A549 (cell line): ENCODE measurements at regions not wholly inside any gene's neighbourhood (a gene's known extent, or its start where the extent isn't known, plus 50 kb on each side); places are given as distances from the start of the nearest gene placed in this dataset.

ENCODE experiments used
- ATAC-seq, 2 experiments: fragments of 200-7000 bp in 1 of 2; fragments of >200 bp in 1 of 2; cut with Nextera tagmentation in 1 of 2; cut with Tn5 transposase in 1 of 2; 3 replicates each; pipeline versions ENCODE4 v1.8.0 to v1.9.1; 2018 to 2020; ENCODE audit warnings: mild to moderate bottlenecking in 1 of 2, moderate library complexity in 1 of 2
- CTCF ChIA-PET: fragments of 300-600 bp; sonication (Branson Sonifier 250); formaldehyde crosslinking; extraction: SDS; loops from one replicate; lab custom pipeline; 2021; ENCODE audit warnings: antibody characterized with exemption, inconsistent platforms; lab: Yijun Ruan, JAX
- POLR2A ChIA-PET: fragments of 350-600 bp; formaldehyde crosslinking; extraction: SDS; loops from one replicate; lab custom pipeline; 2021; ENCODE audit warnings: antibody characterized with exemption, inconsistent platforms; lab: Yijun Ruan, JAX
- DNase-seq, 2 experiments: peaks; one replicate each; pipeline versions ENCODE4 v3.0.0 to v3.0.0-alpha.2; 2011 to 2016; ENCODE audit warnings: low read depth in 1 of 2, low spot score in 1 of 2
- FAIRE-seq: peaks from 2 replicates; lab custom pipeline; 2011; peaks lifted over from hg19 to GRCh38; lab: Jason Lieb, UNC
- H3K27ac ChIP-seq, 2 experiments: fragments of >200 bp; sonication (Bioruptor Twin); formaldehyde crosslinking; 3 replicates each; pipeline ENCODE4 v1.5.1; 2016 to 2017
- H3K4me1 ChIP-seq: fragments of >200 bp; sonication (Bioruptor Twin); formaldehyde crosslinking; 3 replicates; pipeline ENCODE4 v1.6.1; 2016
- H3K4me2 ChIP-seq: fragments of >200 bp; sonication (Bioruptor Twin); formaldehyde crosslinking; 3 replicates; pipeline ENCODE4 v1.6.1; 2016
- H3K4me3 ChIP-seq: fragments of >200 bp; sonication (Bioruptor Twin); formaldehyde crosslinking; 3 replicates; pipeline ENCODE4 v1.5.1; 2016
- H3K9me3 ChIP-seq: fragments of >200 bp; sonication (Bioruptor Twin); formaldehyde crosslinking; 3 replicates; pipeline ENCODE4 v1.6.1; 2016
- CBX8 ChIP-seq: fragments of 200-600 bp; sonication (generic); IDR thresholded peaks from 2 replicates; pipeline ENCODE4 v1.6.1; 2016
- FOSB ChIP-seq: fragments of 250-450 bp; sonication (Bioruptor Pico); IDR thresholded peaks from 2 replicates; pipeline ENCODE4 v1.5.0; 2020; ENCODE audit warnings: mild to moderate bottlenecking, moderate library complexity
- GATA3 ChIP-seq: IDR thresholded peaks from 2 replicates; pipeline ENCODE4 v1.6.1; 2012; ENCODE audit warnings: borderline replicate concordance
- HEYL ChIP-seq: fragments of 250-450 bp; sonication (Bioruptor Pico); IDR thresholded peaks from 2 replicates; pipeline ENCODE4 v1.8.0; 2021; ENCODE audit warnings: mild to moderate bottlenecking, moderate library complexity
- HOXB5 ChIP-seq: fragments of 250-450 bp; sonication (Bioruptor Pico); IDR thresholded peaks from 2 replicates; pipeline ENCODE4 v1.5.0; 2020; ENCODE audit warnings: mild to moderate bottlenecking, moderate library complexity
- MAFK ChIP-seq: fragments of 450-650 bp; IDR thresholded peaks from 2 replicates; pipeline ENCODE4 v1.6.1; 2014; ENCODE audit not compliant: partially characterized antibody
- NFE2L2 ChIP-seq: fragments of 150-350 bp; conservative IDR thresholded peaks from 2 replicates; pipeline ENCODE4 v1.6.1; 2014; ENCODE audit warnings: low read length
- NR3C1 ChIP-seq: fragments of >200 bp; sonication (Bioruptor Twin); formaldehyde crosslinking; IDR thresholded peaks from 3 replicates; pipeline ENCODE4 v1.6.1; 2017
- PHF8 ChIP-seq: fragments of 200-600 bp; sonication (generic); IDR thresholded peaks from 2 replicates; pipeline ENCODE4 v1.6.1; 2016; ENCODE audit warnings: low read depth, mild to moderate bottlenecking, antibody characterized with exemption, moderate library complexity, borderline replicate concordance
- POLR2A ChIP-seq: IDR thresholded peaks from 2 replicates; pipeline ENCODE4 v1.6.1; 2012; ENCODE audit warnings: mild to moderate bottlenecking, low read length
- RARB ChIP-seq: fragments of 250-450 bp; sonication (Bioruptor Pico); IDR thresholded peaks from 2 replicates; pipeline ENCODE4 v1.8.0; 2021; ENCODE audit warnings: mild to moderate bottlenecking, moderate library complexity
- ZC3H11A ChIP-seq: fragments of 450-650 bp; IDR thresholded peaks from 2 replicates; pipeline ENCODE4 v1.6.1; 2014; ENCODE audit warnings: antibody characterized with exemption, mild to moderate bottlenecking
- ZFP36 ChIP-seq: fragments of 450-650 bp; IDR thresholded peaks from 2 replicates; pipeline ENCODE4 v1.6.1; 2014; ENCODE audit warnings: borderline replicate concordance; ENCODE audit not compliant: partially characterized antibody
- ZNF302 ChIP-seq: fragments of 250-450 bp; sonication (Bioruptor Pico); IDR thresholded peaks from 2 replicates; pipeline ENCODE4 v1.9.0; 2021; ENCODE audit warnings: inconsistent platforms, mild to moderate bottlenecking, moderate library complexity
- WGBS: methylation state at CpG from one replicate; pipeline ENCODE4 v1.1.6; 2017; ENCODE audit errors: missing lambda C conversion rate; 5-methylcytosine and 5-hydroxymethylcytosine counted together
- TF ChIP-seq, protein P1 (sequence below): IDR thresholded peaks from 2 replicates; pipeline ENCODE4 v1.6.1; 2012
- TF ChIP-seq, protein P2 (sequence below): fragments of >200 bp; sonication (Bioruptor Twin); formaldehyde crosslinking; IDR thresholded peaks from 3 replicates; pipeline ENCODE4 v1.6.1; 2016
- TF ChIP-seq, protein P3 (sequence below): fragments of 150-350 bp; IDR thresholded peaks from 2 replicates; pipeline ENCODE4 v1.6.1; 2014; ENCODE audit warnings: low read depth, mild to moderate bottlenecking, low read length
- TF ChIP-seq, protein P4 (sequence below): fragments of 200-600 bp; sonication (generic); IDR thresholded peaks from 2 replicates; pipeline ENCODE4 v1.6.1; 2016; ENCODE audit warnings: antibody characterized with exemption, mild to moderate bottlenecking, moderate library complexity
- TF ChIP-seq, protein P5 (sequence below): fragments of >200 bp; sonication (Bioruptor Twin); formaldehyde crosslinking; IDR thresholded peaks from 3 replicates; pipeline ENCODE4 v1.5.1; 2016
- TF ChIP-seq, protein P6 (sequence below): fragments of 250-450 bp; sonication (Bioruptor Pico); IDR thresholded peaks from 2 replicates; pipeline ENCODE4 v1.5.0; 2021; ENCODE audit warnings: mild to moderate bottlenecking, moderate library complexity, borderline replicate concordance

DNA sequence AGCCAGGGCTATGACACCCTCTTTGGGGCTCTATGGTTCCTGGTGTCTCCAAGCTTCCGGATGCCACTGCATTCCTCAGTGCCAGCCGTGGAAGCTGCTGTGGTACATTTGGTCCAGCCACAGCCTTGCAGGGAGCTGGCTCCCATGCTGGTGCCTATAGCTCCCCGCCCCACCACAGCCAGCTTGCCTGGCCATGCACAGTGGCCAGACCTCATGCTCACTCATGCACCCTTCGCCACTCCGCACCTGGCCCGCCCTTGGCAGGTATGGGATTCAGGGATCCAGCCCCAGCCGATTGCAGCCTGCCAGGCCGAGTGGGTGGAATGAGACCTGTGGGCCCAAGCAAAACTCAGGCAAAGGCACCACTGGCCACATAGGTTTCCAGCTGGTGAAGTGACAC lies 354.8 kb downstream of the GRIA2 start:
- no peak for ATAC-seq
- 65% methylated on average over 4 of the region's 8 CpGs for WGBS
- TF ChIP-seq, protein P1, sequence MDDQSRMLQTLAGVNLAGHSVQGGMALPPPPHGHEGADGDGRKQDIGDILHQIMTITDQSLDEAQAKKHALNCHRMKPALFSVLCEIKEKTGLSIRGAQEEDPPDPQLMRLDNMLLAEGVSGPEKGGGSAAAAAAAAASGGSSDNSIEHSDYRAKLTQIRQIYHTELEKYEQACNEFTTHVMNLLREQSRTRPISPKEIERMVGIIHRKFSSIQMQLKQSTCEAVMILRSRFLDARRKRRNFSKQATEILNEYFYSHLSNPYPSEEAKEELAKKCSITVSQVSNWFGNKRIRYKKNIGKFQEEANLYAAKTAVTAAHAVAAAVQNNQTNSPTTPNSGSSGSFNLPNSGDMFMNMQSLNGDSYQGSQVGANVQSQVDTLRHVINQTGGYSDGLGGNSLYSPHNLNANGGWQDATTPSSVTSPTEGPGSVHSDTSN: no peak
- TF ChIP-seq NR3C1 (no peak), FOSB (no peak), POLR2A (no peak), PHF8 (no peak), RARB (CRISPR knock-in tag) (no peak), NFE2L2 (no peak), ZFP36 (no peak), ZNF302 (CRISPR knock-in tag) (no peak), ZC3H11A (no peak), CBX8 (no peak), HEYL (no peak), HOXB5 (CRISPR knock-in tag) (no peak), MAFK (no peak)
- TF ChIP-seq, protein P2, sequence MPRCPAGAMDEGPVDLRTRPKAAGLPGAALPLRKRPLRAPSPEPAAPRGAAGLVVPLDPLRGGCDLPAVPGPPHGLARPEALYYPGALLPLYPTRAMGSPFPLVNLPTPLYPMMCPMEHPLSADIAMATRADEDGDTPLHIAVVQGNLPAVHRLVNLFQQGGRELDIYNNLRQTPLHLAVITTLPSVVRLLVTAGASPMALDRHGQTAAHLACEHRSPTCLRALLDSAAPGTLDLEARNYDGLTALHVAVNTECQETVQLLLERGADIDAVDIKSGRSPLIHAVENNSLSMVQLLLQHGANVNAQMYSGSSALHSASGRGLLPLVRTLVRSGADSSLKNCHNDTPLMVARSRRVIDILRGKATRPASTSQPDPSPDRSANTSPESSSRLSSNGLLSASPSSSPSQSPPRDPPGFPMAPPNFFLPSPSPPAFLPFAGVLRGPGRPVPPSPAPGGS: no peak
- TF ChIP-seq, protein P3, sequence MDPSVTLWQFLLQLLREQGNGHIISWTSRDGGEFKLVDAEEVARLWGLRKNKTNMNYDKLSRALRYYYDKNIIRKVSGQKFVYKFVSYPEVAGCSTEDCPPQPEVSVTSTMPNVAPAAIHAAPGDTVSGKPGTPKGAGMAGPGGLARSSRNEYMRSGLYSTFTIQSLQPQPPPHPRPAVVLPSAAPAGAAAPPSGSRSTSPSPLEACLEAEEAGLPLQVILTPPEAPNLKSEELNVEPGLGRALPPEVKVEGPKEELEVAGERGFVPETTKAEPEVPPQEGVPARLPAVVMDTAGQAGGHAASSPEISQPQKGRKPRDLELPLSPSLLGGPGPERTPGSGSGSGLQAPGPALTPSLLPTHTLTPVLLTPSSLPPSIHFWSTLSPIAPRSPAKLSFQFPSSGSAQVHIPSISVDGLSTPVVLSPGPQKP: no peak
- TF ChIP-seq, protein P4, sequence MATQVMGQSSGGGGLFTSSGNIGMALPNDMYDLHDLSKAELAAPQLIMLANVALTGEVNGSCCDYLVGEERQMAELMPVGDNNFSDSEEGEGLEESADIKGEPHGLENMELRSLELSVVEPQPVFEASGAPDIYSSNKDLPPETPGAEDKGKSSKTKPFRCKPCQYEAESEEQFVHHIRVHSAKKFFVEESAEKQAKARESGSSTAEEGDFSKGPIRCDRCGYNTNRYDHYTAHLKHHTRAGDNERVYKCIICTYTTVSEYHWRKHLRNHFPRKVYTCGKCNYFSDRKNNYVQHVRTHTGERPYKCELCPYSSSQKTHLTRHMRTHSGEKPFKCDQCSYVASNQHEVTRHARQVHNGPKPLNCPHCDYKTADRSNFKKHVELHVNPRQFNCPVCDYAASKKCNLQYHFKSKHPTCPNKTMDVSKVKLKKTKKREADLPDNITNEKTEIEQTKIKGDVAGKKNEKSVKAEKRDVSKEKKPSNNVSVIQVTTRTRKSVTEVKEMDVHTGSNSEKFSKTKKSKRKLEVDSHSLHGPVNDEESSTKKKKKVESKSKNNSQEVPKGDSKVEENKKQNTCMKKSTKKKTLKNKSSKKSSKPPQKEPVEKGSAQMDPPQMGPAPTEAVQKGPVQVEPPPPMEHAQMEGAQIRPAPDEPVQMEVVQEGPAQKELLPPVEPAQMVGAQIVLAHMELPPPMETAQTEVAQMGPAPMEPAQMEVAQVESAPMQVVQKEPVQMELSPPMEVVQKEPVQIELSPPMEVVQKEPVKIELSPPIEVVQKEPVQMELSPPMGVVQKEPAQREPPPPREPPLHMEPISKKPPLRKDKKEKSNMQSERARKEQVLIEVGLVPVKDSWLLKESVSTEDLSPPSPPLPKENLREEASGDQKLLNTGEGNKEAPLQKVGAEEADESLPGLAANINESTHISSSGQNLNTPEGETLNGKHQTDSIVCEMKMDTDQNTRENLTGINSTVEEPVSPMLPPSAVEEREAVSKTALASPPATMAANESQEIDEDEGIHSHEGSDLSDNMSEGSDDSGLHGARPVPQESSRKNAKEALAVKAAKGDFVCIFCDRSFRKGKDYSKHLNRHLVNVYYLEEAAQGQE: no peak
- TF ChIP-seq, protein P5, sequence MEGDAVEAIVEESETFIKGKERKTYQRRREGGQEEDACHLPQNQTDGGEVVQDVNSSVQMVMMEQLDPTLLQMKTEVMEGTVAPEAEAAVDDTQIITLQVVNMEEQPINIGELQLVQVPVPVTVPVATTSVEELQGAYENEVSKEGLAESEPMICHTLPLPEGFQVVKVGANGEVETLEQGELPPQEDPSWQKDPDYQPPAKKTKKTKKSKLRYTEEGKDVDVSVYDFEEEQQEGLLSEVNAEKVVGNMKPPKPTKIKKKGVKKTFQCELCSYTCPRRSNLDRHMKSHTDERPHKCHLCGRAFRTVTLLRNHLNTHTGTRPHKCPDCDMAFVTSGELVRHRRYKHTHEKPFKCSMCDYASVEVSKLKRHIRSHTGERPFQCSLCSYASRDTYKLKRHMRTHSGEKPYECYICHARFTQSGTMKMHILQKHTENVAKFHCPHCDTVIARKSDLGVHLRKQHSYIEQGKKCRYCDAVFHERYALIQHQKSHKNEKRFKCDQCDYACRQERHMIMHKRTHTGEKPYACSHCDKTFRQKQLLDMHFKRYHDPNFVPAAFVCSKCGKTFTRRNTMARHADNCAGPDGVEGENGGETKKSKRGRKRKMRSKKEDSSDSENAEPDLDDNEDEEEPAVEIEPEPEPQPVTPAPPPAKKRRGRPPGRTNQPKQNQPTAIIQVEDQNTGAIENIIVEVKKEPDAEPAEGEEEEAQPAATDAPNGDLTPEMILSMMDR: no peak
- POLR2A ChIA-PET: no interaction called here
- H3K4me2 ChIP-seq: no peak overlapping the region
- DNase-seq: no peak
- no peak for FAIRE-seq
- no peaks in the 10 kb centered on the region for H3K9me3 ChIP-seq
- CTCF ChIA-PET: no interaction called here
- no peak overlapping the region for H3K27ac ChIP-seq
- H3K4me3 ChIP-seq: no peak overlapping the region
- no peaks in the 10 kb centered on the region for H3K4me1 ChIP-seq

DNA sequence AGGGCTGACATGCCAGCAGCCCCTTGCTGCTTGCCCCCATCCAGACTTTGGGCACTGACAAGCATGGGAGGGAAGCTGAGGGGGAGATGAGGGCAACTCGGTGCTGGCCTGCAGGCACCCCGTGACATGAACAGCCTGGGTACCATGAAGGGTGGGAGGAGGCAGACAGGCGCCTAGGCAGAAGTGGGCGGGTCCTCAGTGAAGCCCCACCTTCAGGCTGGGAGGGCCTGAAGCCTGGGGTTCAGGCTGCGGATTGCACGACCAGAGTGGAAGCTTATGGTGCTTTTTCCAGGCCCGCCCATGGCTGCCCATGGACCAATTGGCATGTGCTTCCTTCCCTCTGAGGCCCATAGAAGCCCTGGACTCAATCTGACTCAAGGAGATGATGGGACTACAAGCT lies 354.1 kb downstream of the GRIA2 start:
- Histone ChIP-seq H3K4me2 (no peak overlapping the region), H3K27ac (no peak overlapping the region), H3K4me1 (no peaks in the 10 kb centered on the region), H3K9me3 (no peaks in the 10 kb centered on the region), H3K4me3 (no peak overlapping the region)
- no peak for ATAC-seq
- DNase-seq: no peak
- no peak for FAIRE-seq
- WGBS: no CpG with 5 or more reads among the region's 7 CpGs
- ChIA-PET POLR2A (no interaction called here), CTCF (no interaction called here)
- TF ChIP-seq GATA3: no peak
- TF ChIP-seq, protein P6, sequence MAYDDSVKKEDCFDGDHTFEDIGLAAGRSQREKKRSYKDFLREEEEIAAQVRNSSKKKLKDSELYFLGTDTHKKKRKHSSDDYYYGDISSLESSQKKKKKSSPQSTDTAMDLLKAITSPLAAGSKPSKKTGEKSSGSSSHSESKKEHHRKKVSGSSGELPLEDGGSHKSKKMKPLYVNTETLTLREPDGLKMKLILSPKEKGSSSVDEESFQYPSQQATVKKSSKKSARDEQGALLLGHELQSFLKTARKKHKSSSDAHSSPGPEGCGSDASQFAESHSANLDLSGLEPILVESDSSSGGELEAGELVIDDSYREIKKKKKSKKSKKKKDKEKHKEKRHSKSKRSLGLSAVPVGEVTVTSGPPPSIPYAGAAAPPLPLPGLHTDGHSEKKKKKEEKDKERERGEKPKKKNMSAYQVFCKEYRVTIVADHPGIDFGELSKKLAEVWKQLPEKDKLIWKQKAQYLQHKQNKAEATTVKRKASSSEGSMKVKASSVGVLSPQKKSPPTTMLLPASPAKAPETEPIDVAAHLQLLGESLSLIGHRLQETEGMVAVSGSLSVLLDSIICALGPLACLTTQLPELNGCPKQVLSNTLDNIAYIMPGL (CRISPR knock-in tag): no peak
- no peak for TF ChIP-seq NR3C1
